ENCODE measurements at regions not wholly inside any gene's neighbourhood (a gene's known extent, or its start where the extent isn't known, plus 50 kb on each side); places are given as distances from the start of the nearest gene placed in this dataset.
"Not testable (repeated sequence)": the region's sequence is repeated elsewhere in the genome, so short reads cannot be mapped to it uniquely, and the experiment has no call there.

DNA sequence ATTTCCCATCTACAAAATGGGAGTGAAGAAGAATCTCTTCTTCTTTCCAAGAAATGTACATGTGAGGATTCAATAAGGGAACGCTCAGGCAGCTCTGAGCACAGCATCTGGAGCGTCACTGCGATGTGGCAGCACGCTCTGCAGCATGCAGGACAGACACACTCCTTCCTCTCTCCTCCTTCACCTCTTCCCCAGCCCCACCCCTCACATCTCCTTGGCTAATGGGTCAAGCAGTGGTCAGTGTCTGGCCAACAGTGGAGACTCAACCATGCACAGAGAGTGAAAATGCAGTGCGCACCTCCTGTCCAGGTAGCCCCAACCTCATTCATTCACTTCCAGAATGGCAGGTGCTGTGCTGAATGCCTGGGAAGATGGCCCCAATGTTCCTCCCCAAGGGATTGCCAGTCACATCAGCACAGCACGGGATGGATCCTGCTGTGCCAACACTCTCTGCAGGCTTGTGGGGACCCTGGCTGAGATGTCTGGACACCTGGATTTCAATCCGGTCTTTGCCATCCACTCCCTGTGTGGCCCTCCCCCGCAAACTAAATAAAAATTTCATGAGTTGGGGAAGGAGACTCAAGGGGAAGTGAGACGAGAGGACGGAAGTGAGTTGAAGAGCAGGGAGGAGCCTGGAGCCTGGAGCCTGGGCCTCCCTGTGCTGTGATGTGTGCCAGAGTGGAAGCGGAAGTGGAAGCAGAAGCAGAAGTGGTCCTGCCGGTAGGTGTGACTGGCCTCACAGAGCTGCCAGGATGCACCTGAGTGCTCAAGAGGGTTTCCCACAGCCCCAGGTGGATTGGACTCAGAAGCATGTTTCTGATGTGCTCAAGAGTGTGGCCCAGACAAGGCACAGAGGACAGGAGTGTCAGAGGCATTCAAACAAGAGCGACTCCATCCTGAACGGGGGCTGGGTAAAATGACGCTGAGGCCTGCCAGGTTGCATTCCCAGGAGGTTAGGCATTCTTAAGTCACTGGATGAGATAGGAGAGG, 163.9 kb downstream of the SMAD6 start:
- DNase-seq (ENCODE audit: low spot score): no peak

DNA sequence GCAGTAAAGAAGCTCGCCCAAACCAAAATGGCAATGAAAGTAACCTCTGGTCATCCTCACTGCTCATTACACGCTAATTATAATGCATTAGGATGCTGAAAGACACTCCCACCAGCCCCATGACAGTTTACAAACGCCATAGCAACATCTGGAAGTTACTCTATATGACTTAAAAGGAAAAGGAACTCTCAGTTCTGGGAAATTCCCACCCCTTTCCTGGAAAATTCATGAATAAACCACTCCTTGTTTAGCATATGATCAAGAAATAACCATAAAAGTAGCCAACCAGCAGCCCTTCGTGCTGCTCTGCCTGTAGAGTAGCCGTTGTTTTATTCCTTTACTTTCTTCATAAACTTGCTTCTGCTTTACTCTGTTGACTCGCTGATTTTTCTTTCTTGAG, 164.6 kb downstream of the SMAD6 start:
- DNase-seq (ENCODE audit: low spot score): no peak

DNA sequence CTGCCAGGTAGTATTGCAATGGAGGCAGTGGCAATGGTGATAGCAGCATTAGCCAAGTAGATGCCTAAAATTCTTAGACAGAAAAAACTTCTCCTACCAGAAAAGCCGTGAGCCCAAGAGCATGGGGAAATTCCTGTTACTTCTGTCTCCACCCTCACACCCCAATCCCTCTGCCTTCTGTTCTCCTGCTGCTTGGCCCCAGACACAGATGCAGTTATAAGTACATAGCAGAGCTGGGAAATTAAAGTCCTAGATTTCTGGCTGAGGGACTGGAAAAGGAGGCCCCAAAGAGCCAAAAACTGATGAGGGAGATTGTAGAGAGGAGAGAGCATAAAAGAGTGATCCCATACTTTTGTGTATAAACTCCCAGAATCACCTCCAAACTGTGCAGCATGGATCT, 166.9 kb downstream of the SMAD6 start:
- no peak for DNase-seq (ENCODE audit: low spot score)

DNA sequence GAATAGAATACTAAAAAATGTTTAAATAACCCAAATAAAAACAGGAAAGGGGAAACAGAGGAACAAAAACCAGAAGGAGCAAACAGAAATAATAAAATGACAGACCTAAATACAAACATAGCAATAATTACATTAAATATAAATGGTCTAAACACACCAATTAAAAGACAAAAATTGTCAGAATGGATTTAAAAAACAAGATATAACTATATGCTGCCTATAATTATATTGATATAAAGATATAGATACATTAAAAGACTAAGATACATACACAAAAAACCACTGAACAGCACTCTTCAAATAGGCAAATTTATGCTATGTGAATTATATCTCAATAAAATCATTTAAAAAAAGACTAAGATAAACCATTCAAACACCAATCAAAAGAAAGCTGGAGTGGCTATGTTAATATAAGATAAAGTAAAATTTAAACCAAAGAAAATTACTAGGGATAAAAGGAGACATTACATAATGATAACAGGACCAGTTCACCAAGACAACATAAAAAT, 168.9 kb downstream of the SMAD6 start:
- DNase-seq (ENCODE audit: low spot score): no peak

DNA sequence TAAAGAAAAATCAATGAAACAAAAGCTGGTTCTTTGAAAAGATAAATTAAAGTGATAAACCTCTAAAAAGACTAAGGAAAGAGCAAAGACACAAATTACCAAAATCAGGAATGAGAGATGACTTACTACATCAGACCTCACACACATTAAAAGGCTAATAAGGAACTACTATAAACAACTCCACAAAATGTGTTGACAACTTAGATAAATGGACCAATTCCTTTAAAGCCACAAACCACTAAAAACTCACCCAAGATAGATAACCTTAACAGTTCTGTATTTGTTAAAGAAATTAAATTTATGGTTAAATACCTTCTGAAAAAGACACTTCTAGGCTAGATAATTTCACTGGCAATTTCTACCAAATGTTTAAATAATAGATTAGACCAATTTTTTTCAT, 170.4 kb downstream of the SMAD6 start:
- no peak for DNase-seq (ENCODE audit: low spot score)

DNA sequence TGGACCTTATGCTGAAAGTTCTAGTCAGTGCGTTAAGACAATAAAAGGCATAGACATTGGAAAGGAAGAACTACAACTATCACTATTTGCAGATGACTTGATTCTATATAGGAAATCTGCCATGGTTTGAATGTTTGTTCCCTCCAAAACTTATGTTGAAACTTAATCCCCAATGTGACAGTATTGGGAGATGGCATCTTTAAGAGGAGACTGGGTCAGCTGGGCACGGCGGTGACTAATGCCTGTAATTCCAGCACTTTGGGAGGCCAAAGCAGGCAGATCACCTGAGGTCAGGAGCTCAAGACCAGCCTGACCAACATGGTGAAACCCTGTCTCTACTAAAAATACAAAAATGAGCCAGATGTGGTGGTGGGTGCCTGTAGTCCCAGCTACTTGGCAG, 171.3 kb downstream of the SMAD6 start:
- not testable (repeated sequence) for DNase-seq (ENCODE audit: low spot score)

DNA sequence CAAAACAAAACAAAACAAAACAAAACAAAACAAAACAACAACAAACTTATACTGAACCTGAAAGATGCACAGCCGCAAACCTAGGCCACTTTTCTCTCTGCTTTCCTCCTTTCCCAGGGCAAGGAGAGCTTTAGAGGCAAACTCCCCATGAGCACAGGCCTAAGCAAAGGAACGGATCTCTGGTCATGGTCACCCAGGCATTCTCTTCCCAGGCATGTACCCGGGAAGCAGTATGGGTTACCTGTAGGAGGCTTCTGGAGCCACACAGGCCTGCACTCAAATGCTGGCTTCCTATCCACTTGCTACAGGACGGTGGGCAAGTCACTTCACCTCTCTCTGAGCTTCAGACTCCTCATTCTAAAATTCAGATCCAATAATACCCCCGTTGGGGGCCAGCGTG, 171.8 kb downstream of the SMAD6 start:
- DNase-seq (ENCODE audit: low spot score): no peak

DNA sequence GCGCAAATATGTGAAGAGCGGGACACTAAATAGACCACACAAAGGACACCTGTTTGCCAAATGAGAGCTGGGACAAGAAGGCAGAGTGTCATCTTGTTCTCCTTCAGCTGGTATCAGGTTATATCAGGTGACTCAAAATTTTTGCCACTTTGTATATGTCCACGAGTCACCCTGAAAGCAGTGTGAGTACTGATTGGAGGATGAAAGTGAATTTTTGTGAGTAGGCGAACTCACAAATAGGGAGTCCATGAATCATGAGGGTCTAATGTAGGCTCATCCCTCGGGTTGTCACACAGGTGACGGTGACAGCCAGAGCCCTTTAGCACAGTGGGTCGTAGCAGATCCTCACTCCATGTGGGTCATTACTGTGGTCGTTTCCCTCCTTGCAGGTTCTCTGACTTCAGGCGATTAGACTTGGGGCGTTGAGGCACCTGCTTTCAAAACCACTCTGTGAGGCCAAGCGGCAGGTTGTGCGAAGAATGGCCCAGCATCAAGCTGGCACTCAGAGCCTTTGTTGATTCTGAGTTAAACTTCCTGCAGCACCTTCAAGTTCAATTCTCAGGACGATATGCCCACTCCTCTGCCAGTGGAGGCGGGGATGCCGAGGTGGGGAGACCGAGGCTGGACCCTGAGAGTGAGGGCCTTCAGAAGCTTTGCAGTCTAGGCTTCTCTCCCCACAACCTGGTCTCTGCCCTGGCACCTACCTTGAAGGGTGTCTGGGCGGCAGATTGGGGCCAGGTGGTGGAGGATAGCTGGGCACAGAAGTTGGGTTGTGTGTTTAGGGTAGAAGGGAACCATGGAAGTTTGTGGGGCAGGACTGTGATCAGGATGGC, 173.8 kb downstream of the SMAD6 start:
- DNase-seq (ENCODE audit: low spot score): no peak

DNA sequence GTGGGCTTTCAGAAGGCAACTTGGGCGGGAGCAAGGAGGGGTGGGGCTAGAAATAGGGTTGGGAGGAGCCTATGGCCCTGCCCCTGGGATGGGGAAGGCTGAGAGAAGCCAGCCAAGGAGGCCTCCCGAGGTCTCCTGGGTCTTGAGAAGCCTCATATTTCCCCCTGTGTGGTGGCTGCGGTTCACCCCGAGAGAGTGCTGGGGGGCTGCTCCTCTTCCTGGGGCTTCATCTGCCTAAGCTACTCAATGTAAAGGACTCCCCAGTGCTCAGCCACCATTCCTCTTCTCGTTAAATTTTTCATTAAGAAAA, 174.3 kb downstream of the SMAD6 start:
- no peak for DNase-seq (ENCODE audit: low spot score)

DNA sequence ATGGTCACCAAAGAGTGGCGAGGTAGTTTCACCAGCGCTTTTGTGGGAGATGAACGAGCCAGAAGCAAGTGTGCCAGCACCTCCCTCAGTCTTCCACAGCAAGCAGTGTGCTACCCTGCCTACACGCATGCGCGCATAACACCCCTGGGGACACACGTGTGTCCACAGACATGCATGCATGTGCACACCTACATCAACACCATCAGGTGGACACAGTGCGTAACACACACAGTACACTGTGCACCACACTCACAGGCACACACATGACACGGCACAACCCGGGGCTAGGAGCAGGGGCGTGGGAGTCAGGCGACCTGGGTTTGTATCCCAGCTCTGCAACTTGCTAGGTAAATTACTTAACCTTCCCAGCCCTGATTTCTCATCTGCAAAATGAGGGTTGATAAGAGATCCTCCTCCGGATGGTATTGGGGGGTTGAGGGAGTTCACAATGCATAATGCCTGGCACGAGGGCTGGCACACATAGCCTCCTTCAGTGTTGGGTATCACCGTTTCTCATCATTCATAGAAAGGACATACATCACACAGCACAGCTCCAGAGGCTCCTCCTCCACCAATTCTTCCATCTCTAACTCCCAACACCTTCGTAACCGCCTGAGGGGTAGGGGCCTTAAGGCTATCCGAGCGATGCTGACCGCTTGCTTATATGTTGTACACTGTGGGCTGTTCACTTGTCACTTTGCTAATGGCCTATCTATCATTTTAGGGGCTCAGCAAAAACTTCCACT, 174.9 kb downstream of the SMAD6 start:
- no peak for DNase-seq (ENCODE audit: low spot score)

DNA sequence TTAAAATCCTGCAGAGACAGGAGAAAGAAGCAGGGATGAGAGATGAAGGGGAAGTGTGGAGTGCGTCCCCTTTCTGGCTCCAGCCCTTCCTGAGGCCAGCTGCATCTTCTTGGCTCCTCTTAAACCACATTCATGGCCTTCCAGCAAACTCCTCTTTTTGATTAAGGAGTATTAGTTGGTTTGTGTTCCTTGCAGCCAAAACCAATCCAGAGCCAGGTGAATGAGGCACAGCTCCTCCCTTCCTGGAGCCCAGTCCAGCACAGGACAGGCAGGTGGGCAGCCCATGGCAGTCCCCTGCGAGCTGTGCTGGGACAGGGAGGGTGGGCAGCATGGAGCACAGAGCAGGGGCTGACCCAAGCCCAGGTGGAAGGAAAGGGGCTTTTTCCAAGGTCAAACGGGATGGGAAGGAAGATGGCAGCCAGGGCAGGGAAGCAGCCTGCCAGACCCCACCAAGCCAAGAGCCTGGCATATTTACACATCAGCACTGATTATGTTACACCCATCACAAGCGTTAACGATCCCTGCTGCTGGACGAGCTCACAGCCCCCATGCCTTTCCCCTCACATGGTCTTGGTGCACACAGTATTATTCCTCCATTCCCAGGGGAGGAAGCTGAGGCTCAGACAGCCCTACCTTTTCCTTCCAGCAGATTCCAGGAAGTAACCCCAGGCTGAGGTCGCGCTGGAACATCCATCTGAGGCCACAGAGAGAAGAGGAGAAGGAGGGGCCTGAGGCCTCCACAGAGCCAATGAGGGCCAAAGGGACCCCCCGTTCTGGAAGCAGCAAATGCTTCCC, 175.6 kb downstream of the SMAD6 start:
- DNase-seq (ENCODE audit: low spot score): no peak

DNA sequence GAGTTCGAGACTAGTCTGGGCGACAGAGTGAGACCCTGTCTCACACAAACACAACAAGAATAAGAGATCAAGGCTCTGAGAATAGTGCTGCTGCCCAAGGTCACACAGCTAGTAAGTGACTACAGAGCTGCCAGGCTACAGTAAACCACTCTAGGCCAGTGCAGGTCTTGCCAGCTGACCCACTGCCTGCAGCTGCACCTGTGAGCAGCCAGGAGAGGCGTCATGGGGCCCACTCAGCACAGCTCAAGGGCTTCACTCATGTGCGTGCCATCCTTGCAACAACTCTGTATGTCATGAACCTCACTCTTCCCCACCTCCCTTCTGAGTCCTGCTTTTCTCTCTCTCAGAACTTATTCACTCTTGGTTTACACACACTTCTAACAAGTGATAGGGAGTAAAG, 176.7 kb downstream of the SMAD6 start:
- no peak for DNase-seq (ENCODE audit: low spot score)

DNA sequence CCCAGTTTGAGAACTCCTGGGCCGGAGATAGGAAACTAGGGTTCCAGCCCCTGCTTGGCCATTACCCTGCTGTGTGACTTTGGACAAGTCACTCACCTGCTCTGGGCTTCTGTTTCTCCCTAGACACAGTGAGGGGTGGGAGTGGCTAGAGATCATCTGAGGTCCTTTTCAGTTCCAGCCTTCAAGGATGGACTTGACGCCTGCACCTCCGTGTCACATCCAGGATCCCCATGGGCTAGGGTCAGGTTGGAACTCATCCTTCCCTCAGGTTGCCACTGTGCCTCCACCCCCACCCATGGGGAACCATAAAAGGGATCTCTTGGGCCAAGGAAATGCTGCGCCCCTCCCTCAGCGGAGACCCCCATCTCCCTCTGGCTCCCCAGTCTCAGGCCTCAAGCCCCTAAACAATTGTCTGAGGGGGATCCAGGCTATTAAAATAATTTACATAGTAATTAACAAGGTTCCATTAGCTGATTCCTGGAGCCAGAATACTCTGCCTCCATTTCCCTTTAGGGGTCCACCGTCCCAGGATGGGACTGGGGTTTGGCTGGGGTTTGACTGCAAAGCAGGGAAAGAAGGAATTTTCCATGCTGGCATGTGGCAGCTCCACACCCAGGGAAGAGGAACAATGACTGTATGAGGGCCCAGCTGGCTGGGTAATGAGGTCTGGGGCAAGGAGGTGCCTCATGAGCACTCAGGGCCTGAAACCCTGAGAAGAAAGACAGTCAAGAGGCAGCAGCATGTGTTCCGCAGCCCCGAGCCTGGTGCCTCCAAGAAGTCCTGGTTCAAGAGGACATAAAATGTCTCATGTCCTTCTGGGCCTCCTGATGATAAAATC, 177.7 kb downstream of the SMAD6 start:
- no peak for DNase-seq (ENCODE audit: low spot score)

DNA sequence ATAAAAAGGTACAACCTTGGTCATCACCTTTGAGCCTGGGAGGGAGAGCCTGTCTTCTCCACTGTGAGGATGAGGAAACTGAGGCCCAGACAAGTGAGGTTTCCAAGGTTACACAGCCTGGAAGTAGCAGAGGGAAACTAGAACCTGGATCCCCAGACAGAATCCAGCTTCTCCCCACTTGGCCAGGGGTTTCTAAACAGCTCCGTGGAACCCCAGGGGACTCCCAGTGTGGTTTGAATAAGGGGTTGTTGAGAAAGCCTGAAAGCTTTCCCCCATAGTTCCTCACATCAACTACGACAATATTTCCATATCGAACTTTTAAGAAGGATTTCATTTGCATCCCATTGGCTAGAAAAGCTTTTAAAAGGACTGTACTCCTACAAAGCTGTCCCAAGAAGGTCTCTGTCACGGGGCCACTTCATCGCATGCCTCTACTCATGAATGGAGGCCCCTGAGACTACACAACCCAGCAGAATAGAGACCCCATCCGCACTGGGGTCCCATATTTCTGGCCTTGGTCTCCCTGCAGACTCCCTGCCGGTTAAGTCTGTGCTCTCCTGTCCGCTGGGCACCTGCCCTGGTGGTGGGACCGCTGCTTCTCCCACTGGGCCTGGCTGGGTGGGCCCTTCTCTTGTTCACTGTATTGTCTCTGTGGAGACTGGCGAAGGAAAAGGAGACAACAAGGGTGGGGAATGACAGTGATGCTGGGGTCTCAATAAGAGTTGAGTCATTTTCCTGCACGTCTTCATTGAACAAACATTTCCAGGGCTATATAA, 178.5 kb downstream of the SMAD6 start:
- DNase-seq (ENCODE audit: low spot score): no peak

DNA sequence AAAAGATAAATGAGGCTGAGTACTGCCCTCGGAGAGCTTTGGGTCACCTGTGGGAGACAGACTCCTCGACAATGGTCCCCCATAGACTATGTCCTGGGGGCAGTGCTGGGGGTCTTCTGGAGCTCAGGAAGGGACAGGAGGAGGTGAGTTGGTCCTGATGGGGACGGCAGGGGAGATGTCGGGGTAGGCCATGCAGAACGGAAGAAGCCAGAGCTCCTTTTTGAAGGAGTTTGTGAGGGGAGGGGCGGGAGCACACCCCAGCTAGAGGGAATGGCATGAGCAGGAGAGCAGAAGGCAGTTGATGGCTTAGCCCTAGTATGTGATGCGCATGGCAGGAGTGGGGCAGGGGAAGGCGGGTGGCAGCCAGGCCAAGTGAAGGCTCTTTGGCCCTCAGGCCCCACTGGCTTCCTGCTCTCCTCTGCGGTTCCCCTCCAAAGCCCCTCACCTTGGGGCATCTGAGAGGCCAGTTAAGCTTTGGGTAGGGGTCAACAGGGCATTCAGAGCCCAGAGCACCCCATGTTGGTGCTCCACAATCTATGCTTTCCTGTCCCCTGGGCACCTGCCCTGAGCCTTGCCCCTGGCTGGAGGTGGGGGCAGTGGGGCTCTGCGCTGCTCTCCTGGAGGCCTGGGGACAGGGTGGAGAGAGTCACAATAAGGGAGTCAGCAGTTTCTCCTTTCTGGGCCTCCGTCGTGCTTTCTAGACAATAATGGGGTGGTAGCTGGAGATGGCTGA, 179.3 kb downstream of the SMAD6 start:
- no peak for DNase-seq (ENCODE audit: low spot score)

DNA sequence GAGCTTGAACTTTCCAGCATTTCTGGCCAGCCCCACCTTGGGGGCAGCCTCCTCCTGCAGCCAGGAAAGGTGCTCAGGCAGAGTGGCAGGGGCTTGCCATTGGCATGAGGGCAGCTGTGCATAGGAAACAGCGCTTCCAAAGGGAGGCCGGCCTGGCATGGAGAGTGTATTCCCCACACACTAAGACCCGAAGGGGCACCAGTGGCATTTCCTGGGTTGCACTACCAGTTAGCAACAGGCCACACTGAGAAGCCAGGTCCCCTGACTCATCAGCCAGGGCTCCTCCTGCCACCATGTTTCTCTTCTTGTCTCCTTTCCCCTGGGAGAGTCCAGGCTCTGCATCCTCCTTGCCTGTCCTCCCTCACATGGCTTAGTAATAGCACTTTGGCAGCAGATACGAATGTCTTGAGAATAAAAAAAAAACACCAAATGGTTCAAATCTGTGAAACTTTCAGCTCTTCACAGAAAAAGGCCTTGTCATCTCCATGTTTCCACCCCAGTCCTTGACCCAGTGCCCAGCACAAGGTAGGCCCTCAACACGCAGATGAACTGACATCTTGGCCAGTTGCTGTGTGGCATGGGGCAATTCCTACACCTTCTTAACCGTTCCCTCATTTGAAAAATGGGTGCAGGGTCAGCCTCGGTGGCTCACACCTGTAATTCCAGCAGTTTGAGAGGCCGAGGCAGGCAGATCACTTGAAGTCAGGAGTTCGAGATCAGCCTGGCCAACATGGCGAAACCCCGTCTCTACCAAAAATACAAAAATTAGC, 180.4 kb downstream of the SMAD6 start:
- DNase-seq (ENCODE audit: low spot score): peak; percentile 26

DNA sequence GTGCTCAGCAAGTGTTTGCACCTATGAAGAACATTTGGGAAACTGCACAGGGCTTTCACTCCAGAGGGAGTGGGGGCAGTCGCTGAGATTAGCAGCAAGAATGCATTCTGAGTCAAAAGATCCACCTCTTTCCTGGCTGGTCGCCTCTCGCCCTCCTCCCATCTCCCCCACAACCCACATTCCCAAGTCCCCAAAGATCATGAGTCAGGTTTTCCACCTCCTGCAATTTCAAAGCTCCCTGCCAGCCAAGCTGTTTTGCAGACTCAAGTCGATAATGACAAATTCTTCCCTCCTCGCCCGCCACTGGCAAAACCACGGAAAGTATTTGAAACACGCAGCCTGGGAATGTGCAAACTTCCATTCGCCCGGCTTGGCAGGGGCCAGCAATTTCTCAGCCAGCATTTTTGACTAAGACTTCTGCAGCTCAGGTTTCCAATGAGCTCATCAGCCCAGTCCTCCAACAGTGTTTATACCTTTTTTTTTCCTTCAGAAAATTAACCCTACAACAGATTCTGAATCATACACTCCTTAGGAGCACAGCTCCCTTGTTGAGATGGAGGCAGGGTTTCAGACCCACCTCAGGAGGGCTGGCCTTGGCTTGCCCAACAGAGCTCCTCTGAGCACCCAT, 181.4 kb downstream of the SMAD6 start:
- peak; percentile 87 for DNase-seq (ENCODE audit: low spot score)

DNA sequence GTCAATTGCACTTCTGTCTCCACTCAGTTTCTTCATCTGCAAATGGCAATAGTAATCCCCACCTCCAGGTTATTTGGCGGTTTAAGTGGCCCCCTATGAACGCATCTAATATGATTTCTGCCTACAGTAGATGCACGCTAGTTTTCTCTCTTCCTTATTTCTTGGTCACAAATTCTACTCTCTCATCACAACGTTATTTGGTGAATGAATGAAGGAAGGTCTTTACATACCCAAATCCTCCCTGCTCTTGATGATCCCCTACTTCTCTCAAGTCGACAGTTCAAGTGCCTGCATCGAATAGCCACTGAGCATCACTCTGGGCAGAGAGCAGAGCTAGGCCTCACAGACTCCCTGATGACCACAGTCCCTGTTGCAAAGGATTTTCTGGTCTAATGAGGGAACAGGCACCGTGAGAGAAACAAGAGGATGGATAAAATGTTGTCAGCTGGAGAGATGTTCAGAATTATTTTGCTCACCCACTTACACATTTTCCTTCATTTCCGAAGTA, 181.2 kb upstream of the SMAD3 start:
- DNase-seq (ENCODE audit: low spot score): no peak

Measured in SW480 (cell line).